Natural killer cell (primary cell): ENCODE measurements at regions not wholly inside any gene's neighbourhood (a gene's known extent, or its start where the extent isn't known, plus 50 kb on each side); places are given as distances from the start of the nearest gene placed in this dataset.

Experiments
- ATAC-seq, 3 donors: fragments of 150-1000 bp in 2 of 3; fragments of 200-7000 bp in 1 of 3; cut with Tn5 transposase; 1 replicate in 1 of 3; 2 replicates in 2 of 3; pipeline ENCODE4 v1.10.0; 2021; ENCODE audit warnings: mild to moderate bottlenecking in 2 of 3, moderate library complexity in 2 of 3
- DNase-seq, 2 donors: peaks; one replicate each; pipeline versions ENCODE4 v3.0.0 to v3.0.0-alpha.2; 2013 to 2021; ENCODE audit warnings: mixed read lengths in 1 of 2
- H3K27ac ChIP-seq: one replicate; pipeline ENCODE4 v1.5.1; 2013; ENCODE audit warnings: mild to moderate bottlenecking, low read length
- H3K27me3 ChIP-seq: one replicate; pipeline ENCODE4 v1.6.1; 2013; ENCODE audit warnings: low read length; ENCODE audit not compliant: control insufficient read depth, insufficient read depth
- H3K36me3 ChIP-seq: one replicate; pipeline ENCODE4 v1.6.1; 2013; ENCODE audit warnings: low read length; ENCODE audit not compliant: control insufficient read depth, insufficient read depth
- H3K4me1 ChIP-seq: one replicate; pipeline ENCODE4 v1.6.1; 2013; ENCODE audit warnings: low read length; ENCODE audit not compliant: control insufficient read depth, insufficient read depth
- H3K4me3 ChIP-seq: one replicate; pipeline ENCODE4 v1.5.1; 2013; ENCODE audit warnings: low read length
- H3K9me3 ChIP-seq: one replicate; pipeline ENCODE4 v1.6.1; 2013; ENCODE audit warnings: low read length; ENCODE audit not compliant: control insufficient read depth, insufficient read depth
- H3K27ac Mint-ChIP-seq, 2 donors: one replicate each; pipeline ENCODE4 v1.8.0; 2022; ENCODE audit warnings: mild to moderate bottlenecking in 2 of 2, mixed read lengths in 2 of 2, moderate library complexity in 1 of 2
- H3K27me3 Mint-ChIP-seq, 2 donors: one replicate each; pipeline ENCODE4 v1.8.0; 2022; ENCODE audit warnings: low read depth in 2 of 2, mixed read lengths in 2 of 2
- H3K36me3 Mint-ChIP-seq: one replicate; pipeline ENCODE4 v1.8.0; 2022; ENCODE audit warnings: mixed read lengths
- H3K4me1 Mint-ChIP-seq, 2 donors: one replicate each; pipeline ENCODE4 v1.8.0; 2022; ENCODE audit warnings: mixed read lengths in 2 of 2
- H3K4me3 Mint-ChIP-seq: one replicate; pipeline ENCODE4 v1.8.0; 2022; ENCODE audit warnings: mild to moderate bottlenecking, moderate library complexity, mixed read lengths
- H3K9me3 Mint-ChIP-seq, 2 donors: one replicate each; pipeline ENCODE4 v1.8.0; 2022; ENCODE audit warnings: mixed read lengths in 2 of 2
- CTCF ChIP-seq: fragments of 200-600 bp; IDR thresholded peaks from one replicate; pipeline ENCODE4 v1.8.0; 2022; ENCODE audit warnings: antibody characterized with exemption
- WGBS: methylation state at CpG from one replicate; pipeline ENCODE4 v1.1.7; 2013; ENCODE audit warnings: missing lambda C conversion rate; ENCODE audit not compliant: insufficient coverage; 5-methylcytosine and 5-hydroxymethylcytosine counted together
- intact Hi-C: fragments of 100-400 bp; cut with micrococcal nuclease; formaldehyde crosslinking; loops from one replicate; pipeline ENCODE4 v1.14.2; 2022

DNA sequence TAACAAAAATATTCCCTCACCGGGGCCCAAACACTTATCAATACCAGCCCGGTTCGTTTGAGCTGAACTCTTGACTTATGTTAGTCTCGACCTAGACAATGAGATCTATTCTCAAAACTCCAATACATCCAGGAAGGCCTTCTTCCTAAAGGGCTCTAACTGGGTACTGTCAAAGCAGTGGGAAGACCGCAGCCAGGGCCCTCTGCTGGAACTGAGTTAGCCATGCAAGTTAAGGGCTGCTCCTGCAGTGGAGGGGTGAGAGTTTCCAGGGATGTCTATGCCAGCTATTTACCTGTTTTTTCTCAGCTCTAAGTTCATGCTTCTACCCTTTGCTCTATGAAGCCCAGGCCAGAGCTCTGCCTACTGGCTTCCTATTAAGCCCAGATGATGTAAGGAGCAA lies 348.8 kb downstream of the GXYLT1 start:
- no peaks in the 10 kb centered on the region for H3K27me3 Mint-ChIP-seq
- Histone ChIP-seq H3K36me3 (no peaks in the 10 kb centered on the region), H3K4me3 (no peak overlapping the region), H3K9me3 (peaks cover 5% of the 10 kb centered on the region), H3K27me3 (no peaks in the 10 kb centered on the region), H3K27ac (no peak overlapping the region), H3K4me1 (no peaks in the 10 kb centered on the region)
- intact Hi-C loops, result no loop called here
- no peak for ATAC-seq
- H3K36me3 Mint-ChIP-seq, result no peaks in the 10 kb centered on the region
- H3K4me1 Mint-ChIP-seq, result no peaks in the 10 kb centered on the region
- H3K9me3 Mint-ChIP-seq, result peaks cover 0 to 2% of the 10 kb centered on the region in 2 donors
- H3K4me3 Mint-ChIP-seq, result no peak overlapping the region
- TF ChIP-seq CTCF, result no peak
- no peak overlapping the region for H3K27ac Mint-ChIP-seq
- no peak for DNase-seq
- WGBS, result 92% methylated on average over 5 of the region's 5 CpGs

DNA sequence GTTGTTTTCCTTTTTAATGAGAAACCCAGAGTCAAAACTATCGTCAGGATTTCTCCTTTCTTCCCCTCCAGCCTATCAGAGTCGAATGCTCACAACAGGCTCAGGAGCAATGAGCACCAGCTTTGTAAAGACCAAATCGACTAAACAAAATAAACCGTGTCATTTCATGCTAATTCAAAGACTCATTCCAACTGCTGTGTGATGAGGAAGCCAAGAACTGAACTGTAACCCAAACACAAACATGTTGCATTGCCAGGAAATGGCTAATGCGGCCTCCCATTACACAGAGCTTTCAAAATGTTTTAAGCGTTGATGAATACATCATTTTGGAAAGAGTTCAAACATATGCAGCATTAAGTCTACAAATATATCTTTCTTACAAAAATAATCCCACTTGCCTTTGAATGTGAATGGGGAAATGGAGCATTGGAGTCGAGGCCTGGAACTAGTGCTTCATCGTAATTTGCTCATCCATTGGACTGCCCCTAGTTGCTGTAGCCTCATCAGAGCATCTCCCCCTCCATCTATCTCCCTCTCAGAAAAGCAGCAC lies 349.5 kb downstream of the GXYLT1 start:
- no peak for ATAC-seq
- Mint-ChIP-seq H3K4me1 (no peaks in the 10 kb centered on the region), H3K4me3 (no peak overlapping the region), H3K36me3 (no peaks in the 10 kb centered on the region), H3K27me3 (no peaks in the 10 kb centered on the region), H3K27ac (no peak overlapping the region), H3K9me3 (peaks cover 0 to 2% of the 10 kb centered on the region in 2 donors)
- Histone ChIP-seq H3K27ac (no peak overlapping the region), H3K9me3 (peaks cover 12% of the 10 kb centered on the region), H3K4me3 (no peak overlapping the region), H3K27me3 (no peaks in the 10 kb centered on the region), H3K36me3 (no peaks in the 10 kb centered on the region), H3K4me1 (no peaks in the 10 kb centered on the region)
- intact Hi-C loops, result no loop called here
- WGBS, result 65% methylated on average over 8 of the region's 8 CpGs
- no peak for TF ChIP-seq CTCF
- DNase-seq, result no peak

- Histone ChIP-seq H3K9me3 (peaks cover 12% of the 10 kb centered on the region), H3K27ac (no peak overlapping the region), H3K27me3 (no peaks in the 10 kb centered on the region), H3K4me1 (no peaks in the 10 kb centered on the region), H3K4me3 (no peak overlapping the region), H3K36me3 (no peaks in the 10 kb centered on the region)
- H3K36me3 Mint-ChIP-seq, result no peaks in the 10 kb centered on the region
- no peaks in the 10 kb centered on the region for H3K4me1 Mint-ChIP-seq
- no peak overlapping the region for H3K4me3 Mint-ChIP-seq
- ATAC-seq, result no peak
- no peak for DNase-seq
- TF ChIP-seq CTCF, result no peak
- no peaks in the 10 kb centered on the region for H3K27me3 Mint-ChIP-seq
- intact Hi-C loops, result no loop called here
- no peak overlapping the region for H3K27ac Mint-ChIP-seq
- WGBS, result no CpG with 5 or more reads among the region's 2 CpGs
- peaks cover 0 to 2% of the 10 kb centered on the region in 2 donors for H3K9me3 Mint-ChIP-seq
These were observed 350.3 kb downstream of the GXYLT1 start for GRCh38 chr12:41794336-41794735.

DNA sequence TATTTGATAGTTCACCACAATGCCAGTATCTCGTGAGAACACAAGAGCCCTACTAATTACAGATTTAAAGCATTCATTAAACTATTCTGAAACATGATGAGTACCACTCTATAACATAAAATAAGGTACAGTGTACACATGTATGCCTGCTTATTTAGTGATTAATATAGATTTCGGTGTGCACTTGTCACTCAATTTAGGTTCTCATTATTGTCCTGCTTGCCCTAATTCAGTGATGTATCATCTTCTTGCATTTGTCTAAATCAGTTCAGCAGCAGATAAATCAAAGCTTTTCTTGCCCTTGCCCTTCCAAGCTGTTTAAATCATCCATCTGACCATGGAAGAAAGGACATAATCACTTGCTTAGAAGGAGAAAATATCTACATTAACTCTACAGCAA lies 359.7 kb downstream of the GXYLT1 start:
- no peaks in the 10 kb centered on the region for H3K36me3 Mint-ChIP-seq
- H3K4me1 Mint-ChIP-seq, result no peaks in the 10 kb centered on the region
- Histone ChIP-seq H3K27ac (no peak overlapping the region), H3K27me3 (no peaks in the 10 kb centered on the region), H3K36me3 (no peaks in the 10 kb centered on the region), H3K4me1 (no peaks in the 10 kb centered on the region), H3K4me3 (no peak overlapping the region), H3K9me3 (no peaks in the 10 kb centered on the region)
- no peak overlapping the region for H3K4me3 Mint-ChIP-seq
- TF ChIP-seq CTCF, result no peak
- H3K9me3 Mint-ChIP-seq, result peaks cover 0 to 2% of the 10 kb centered on the region in 2 donors
- intact Hi-C loops, result no loop called here
- no peak for DNase-seq
- no peak overlapping the region for H3K27ac Mint-ChIP-seq
- WGBS, result 100% methylated on average over 1 of the region's 2 CpGs
- H3K27me3 Mint-ChIP-seq, result no peaks in the 10 kb centered on the region
- no peak for ATAC-seq
